ENCODE measurements at regions not wholly inside any gene's neighbourhood (a gene's known extent, or its start where the extent isn't known, plus 50 kb on each side); places are given as distances from the start of the nearest gene placed in this dataset.
"Not testable (repeated sequence)": the region's sequence is repeated elsewhere in the genome, so short reads cannot be mapped to it uniquely, and the experiment has no call there.

DNA sequence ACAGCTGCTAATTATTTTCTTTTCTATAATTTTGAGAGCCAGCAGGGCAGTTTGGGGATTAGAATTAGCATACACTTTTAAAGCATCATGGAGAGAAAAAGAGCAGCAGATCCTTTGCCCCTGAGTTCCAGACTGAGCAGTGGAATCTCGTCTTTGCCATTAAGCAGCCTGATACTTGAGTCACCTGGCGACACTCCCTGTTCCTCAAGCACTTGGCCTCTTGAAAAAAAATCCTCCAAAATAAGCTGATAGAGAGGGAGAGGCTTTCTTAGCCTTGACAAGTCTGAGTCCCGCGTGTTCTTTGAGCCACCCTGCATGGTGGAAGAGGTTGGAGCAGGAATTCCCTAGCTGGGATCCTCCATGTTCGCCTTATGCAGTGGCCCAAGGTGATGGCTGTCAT, 398.3 kb downstream of the IRX2 start:
- ATAC-seq (ENCODE audit: insufficient number of reproducible peaks, low FRiP score, low read depth): no peak

DNA sequence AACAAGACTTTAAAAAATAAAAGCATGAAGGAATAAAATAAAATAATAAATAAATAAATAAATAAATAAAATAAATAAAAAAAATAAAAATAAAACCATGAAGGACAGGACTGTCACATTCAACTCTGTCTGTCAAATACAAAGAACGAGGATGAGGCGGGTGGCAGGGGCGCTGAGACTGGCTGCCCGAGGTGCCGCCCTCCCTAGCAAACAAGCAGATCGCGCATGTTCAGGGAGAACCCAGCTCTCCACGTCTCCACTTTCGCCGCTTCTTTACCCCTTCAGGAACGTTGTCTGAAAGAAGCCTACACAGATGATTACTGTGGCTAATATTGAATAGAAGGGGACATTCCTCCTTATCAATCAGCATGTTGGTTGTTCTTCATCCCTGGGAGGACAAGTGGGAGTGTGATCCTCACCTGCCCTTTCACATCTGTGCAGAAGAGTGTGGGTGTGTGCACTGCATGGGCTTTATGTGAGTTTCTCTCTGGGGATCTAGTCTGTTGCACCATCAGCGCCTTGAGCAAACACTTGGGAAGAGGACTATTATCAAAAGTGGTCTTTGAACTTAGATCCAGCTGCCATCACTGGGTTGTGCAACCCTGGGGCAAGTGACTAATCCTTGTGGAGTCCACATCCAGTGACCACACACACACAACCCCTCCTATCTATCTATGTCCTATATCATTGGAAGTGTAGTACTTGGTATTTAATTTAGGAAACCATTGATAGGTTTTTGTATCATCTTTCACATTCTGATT, 399.2 kb downstream of the IRX2 start:
- no peaks in the 10 kb centered on the region for H3K36me3 ChIP-seq
- TF ChIP-seq, protein P1, sequence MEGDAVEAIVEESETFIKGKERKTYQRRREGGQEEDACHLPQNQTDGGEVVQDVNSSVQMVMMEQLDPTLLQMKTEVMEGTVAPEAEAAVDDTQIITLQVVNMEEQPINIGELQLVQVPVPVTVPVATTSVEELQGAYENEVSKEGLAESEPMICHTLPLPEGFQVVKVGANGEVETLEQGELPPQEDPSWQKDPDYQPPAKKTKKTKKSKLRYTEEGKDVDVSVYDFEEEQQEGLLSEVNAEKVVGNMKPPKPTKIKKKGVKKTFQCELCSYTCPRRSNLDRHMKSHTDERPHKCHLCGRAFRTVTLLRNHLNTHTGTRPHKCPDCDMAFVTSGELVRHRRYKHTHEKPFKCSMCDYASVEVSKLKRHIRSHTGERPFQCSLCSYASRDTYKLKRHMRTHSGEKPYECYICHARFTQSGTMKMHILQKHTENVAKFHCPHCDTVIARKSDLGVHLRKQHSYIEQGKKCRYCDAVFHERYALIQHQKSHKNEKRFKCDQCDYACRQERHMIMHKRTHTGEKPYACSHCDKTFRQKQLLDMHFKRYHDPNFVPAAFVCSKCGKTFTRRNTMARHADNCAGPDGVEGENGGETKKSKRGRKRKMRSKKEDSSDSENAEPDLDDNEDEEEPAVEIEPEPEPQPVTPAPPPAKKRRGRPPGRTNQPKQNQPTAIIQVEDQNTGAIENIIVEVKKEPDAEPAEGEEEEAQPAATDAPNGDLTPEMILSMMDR (IDR thresholded peaks at IDR 0.05): no peak
- no peaks in the 10 kb centered on the region for H3K4me1 ChIP-seq (ENCODE audit: control insufficient read depth in 1 of 2, low read depth in 2 of 2)
- no peaks in the 10 kb centered on the region for H3K9me3 ChIP-seq
- no peak overlapping the region for H3K4me3 ChIP-seq
- DNase-seq (ENCODE audit: low spot score) (no peak), ATAC-seq (ENCODE audit: insufficient number of reproducible peaks, low FRiP score, low read depth) (no peak)
- no peaks in the 10 kb centered on the region for H3K27me3 ChIP-seq (replicated peaks; ENCODE audit: insufficient read depth)
- H3K27ac ChIP-seq: no peak overlapping the region

More for the DNA sequence above, 398.3 kb downstream of the IRX2 start:
- TF ChIP-seq, protein P1 (IDR thresholded peaks at IDR 0.05): no peak
- Histone ChIP-seq H3K36me3 (no peaks in the 10 kb centered on the region), H3K27ac (no peak overlapping the region), H3K9me3 (no peaks in the 10 kb centered on the region), H3K4me1 (ENCODE audit: control insufficient read depth in 1 of 2, low read depth in 2 of 2) (no peaks in the 10 kb centered on the region), H3K4me3 (no peak overlapping the region), H3K27me3 (replicated peaks; ENCODE audit: insufficient read depth) (no peaks in the 10 kb centered on the region)
- DNase-seq (ENCODE audit: low spot score): no peak

DNA sequence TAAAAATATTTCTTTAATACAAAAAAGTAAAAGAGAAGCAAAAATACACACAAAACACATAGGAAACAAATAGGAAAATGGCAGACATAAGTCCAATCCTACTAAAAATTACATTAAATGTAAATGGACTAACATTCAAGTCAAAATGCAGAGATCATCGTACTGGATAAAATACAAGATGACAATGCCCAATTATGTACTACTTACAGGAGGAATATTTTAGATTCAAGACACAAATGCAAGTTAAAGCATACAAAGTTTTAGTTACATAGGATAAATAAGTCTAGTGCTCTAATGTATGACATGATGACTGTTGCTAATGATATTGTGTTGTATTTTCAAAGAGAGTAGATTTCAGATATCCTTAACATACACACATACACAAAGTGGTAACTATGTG, 401.7 kb downstream of the IRX2 start:
- ATAC-seq (ENCODE audit: insufficient number of reproducible peaks, low FRiP score, low read depth); H3K4me3 ChIP-seq: not testable (repeated sequence)

DNA sequence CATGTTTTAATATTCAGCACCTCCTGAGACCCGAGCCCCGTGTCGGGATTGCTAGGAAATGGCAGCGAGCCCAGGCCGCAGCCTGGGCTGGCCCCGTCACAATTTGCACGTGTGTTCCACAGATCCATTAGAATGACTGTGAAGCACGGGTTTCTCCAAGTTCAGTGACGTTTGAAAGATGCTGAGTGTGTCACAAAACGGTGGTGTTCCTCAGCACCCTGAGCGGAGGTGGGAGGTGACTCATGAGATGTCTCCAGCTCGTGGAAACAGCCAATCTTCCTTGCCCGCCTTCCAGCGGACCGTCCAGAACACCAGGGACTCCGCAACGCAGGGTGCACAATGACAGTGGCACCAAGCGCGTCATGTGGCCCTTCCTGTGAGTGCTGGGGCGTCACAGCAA, 412.8 kb downstream of the IRX2 start:
- no peak for ATAC-seq (ENCODE audit: insufficient number of reproducible peaks, low FRiP score, low read depth)
- H3K27me3 ChIP-seq (replicated peaks; ENCODE audit: insufficient read depth): no peaks in the 10 kb centered on the region
- TF ChIP-seq, protein P1 (IDR thresholded peaks at IDR 0.05): no peak

More for the DNA sequence above, 401.7 kb downstream of the IRX2 start:
- not testable (repeated sequence) for DNase-seq (ENCODE audit: low spot score); H3K4me1 ChIP-seq (ENCODE audit: control insufficient read depth in 1 of 2, low read depth in 2 of 2); H3K9me3 ChIP-seq; H3K27me3 ChIP-seq (replicated peaks; ENCODE audit: insufficient read depth); H3K27ac ChIP-seq; H3K36me3 ChIP-seq

DNA sequence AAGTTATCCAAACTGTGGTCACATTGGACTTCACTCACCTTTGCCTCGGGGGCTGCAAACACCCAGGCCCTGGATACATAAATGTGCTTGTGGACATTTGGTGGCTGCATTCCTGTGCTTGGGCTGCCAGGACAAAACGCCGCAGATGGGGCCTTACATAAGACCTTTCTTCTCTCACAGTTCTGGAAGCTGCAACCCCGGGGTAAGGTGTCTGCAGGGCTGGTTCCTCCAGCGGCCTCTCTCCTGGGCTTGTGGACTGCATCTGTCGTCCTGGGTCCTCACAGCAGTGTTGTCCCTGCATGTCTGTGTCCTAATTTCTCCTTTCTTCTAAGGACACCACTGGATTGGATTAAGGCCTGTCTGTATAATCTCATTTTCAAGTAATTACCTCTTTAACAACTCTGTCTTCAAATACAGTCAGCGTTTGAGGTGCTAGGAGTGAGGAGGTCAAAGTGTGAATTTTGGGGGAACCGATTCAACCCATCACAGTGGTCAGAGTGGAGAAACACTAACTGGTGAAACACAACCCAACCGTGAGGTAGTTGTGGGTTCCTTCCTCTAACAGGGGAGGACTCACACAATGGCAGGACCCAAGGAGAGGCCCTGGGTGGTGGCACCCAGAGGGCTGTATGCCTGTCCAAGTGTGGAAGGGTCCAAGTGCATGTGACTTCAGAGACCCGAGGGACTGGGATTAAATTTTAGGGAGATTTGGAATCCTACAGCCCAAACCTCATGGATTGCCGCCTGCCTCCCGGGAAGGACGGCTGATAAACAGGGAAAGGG, 415.6 kb downstream of the IRX2 start:
- H3K9me3 ChIP-seq: no peaks in the 10 kb centered on the region
- H3K36me3 ChIP-seq: no peaks in the 10 kb centered on the region
- no peak overlapping the region for H3K27ac ChIP-seq
- no peaks in the 10 kb centered on the region for H3K4me1 ChIP-seq (ENCODE audit: control insufficient read depth in 1 of 2, low read depth in 2 of 2)
- H3K4me3 ChIP-seq: no peak overlapping the region
- no peaks in the 10 kb centered on the region for H3K27me3 ChIP-seq (replicated peaks; ENCODE audit: insufficient read depth)
- ATAC-seq (ENCODE audit: insufficient number of reproducible peaks, low FRiP score, low read depth): no peak
- no peak for DNase-seq (ENCODE audit: low spot score)
- TF ChIP-seq, protein P1 (IDR thresholded peaks at IDR 0.05): no peak

More for the DNA sequence above, 412.8 kb downstream of the IRX2 start:
- no peaks in the 10 kb centered on the region for H3K36me3 ChIP-seq
- H3K27ac ChIP-seq: no peak overlapping the region
- DNase-seq (ENCODE audit: low spot score): no peak
- H3K4me3 ChIP-seq: no peak overlapping the region
- H3K4me1 ChIP-seq (ENCODE audit: control insufficient read depth in 1 of 2, low read depth in 2 of 2): no peaks in the 10 kb centered on the region
- no peaks in the 10 kb centered on the region for H3K9me3 ChIP-seq
